GM18909 (cell line): ENCODE measurements at regions not wholly inside any gene's neighbourhood (a gene's known extent, or its start where the extent isn't known, plus 50 kb on each side); places are given as distances from the start of the nearest gene placed in this dataset.
"Not testable (repeated sequence)": the region's sequence is repeated elsewhere in the genome, so short reads cannot be mapped to it uniquely, and the experiment has no call there.

ENCODE experiments used
- ATAC-seq: cut with Tn5 transposase; IDR thresholded peaks from one replicate; pipeline ENCODE4 v1.9.1; 2021; ENCODE audit warnings: mild to moderate bottlenecking; ENCODE audit not compliant: unreplicated experiment, poor library complexity

DNA sequence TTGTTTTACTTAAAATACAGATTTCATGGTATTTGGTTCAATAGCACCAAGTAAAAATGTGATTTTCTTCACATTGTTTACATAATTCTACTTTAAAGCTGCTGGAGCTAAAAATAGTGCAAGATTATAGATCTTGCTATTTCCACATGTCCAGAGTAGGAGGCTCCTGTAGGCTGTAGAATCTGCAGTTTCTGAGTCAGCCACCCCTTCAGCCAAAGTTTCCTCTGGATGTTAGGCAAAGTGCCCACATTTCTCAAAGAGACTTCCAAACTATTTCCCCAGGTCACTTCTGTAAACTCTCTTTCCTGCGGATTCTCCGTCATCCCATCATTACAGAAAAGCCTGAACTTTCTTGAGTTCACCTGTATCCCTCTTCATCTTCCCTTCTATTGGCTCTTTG lies 342.5 kb upstream of the FSTL5 start:
- ATAC-seq: no peak

DNA sequence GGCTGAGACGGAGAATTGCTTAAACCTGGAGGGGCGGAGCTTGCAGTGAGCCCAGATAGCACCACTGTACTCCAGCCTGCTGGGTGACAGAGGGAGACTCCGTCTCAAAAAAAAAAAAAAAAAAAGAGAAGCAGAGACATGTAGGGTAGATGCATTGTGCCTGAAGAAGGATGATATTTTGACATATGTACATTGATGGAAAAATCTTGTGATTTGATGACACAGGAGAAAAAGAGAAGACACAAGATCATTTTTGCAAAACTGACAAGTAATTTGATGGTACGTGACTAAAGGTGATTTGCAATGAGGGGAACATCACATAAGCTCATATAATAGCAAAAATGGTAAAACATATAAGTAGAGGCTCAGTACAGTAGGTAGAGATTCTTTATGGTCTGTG lies 340.1 kb upstream of the FSTL5 start:
- ATAC-seq: no peak

DNA sequence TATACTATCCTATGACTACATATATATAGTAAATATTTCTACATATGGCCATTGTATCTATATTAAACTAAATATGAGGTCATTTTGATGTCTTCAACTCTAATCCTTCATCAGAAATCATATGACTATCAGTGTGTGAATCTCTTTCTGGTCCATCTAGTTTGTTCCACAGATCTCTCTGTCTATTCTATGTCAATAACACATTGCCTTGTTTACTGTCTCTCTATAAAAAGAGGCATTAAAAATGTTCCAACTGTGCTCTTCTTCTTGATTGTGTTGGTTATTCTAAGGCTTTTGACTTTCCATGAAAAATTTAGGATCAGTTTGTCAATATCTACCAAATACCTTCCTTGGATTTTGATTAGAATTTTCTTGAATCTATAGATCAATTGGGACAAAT lies 338.3 kb upstream of the FSTL5 start:
- no peak for ATAC-seq

DNA sequence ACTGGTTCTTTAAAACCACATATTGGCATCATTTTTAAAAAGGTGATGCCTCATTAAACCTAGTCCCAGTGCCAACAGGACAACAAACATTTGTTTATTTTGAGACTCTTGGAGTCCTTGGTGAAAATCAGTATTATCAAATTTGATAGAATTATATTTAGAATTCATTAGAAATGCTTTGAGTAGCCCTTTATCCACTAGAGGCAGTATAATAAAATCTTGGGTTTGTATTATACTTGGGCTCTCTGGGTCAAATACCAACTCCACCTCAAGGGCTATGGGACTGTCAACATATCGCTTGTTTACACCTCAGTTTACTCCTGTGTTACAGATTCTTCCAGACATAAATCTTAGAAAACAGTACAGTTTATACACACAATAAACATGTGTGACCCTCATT lies 335.7 kb upstream of the FSTL5 start:
- ATAC-seq: peak; percentile 54

DNA sequence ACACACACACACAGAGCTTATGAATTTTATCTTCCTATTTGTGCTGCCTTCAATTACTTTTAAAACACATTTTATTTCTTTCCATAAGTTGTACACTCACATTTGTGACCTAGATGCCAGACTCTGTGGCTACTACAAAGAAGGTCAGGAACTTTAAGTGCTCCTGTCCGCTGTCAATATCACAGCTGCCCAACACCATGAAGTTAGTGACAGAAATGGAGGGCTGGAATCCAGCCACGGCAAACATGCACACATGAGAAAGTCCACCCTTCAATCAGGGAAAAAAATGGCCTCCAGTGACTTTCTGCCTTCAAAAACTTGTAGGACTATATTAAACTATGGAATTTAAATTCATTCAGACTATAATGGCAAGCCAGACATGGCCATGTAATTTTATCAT lies 334.4 kb upstream of the FSTL5 start:
- no peak for ATAC-seq

DNA sequence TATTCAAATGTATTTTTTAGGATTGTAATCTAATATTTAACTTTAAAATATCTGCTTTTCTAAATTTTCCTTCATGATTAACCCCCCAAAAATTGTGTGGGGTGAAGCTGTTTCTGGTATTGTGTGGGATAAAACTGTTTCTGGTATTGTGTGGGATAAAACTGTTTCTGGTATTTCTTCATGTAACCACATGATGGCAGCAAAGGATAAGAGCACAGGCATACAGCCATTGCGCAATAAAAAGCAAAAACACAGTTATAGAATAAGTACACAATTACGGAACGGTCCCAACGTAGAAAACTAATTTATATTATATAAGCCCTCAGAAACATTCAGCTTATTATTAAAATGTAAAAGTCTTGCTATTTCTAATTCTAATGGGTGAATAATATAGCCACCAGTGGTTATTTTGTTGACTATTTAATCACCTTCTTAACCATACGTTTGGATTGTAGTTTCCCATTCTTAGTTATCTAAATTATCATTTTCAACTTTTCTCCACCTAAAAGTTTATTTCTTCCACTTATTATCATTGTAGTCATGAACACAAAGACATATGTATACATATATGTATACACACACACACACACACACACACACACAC lies 333.9 kb upstream of the FSTL5 start:
- ATAC-seq: peak; percentile 83

DNA sequence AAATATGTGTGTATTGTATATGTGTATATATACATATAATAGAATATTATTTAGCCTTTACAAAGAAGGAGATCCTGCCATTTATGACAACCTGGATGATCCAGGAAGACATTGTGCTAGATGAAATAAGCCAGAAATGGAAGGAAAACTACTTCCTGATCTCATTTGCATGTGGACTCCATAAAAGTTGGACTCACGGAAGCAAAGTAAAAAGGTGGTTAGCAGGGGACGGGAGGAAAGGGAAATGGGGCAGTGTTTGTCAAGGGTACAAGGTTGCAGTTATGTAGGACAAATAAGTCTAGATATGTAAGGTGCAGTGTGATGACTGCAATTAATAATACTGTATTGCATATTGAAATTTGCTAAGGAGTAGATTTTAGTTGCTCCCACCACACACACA lies 331.1 kb upstream of the FSTL5 start:
- ATAC-seq: no peak

DNA sequence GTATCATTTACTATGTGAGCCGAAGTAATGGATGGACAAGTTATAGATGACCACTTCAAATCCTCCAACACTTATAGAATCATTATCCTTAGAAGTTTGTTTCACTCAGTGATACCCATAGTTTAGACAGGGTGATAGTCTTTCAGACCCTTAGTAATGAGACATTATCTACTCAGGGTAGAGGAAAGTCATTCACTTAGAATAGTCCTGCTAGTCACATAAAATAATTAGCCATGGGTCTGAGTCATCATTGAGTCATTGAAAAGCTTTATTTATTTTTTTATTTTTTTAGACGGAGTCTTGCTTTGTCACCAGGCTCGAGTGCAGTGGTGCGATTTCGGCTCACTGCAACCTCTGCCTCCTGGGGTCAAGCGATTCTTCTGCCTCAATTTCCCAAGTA lies 321.7 kb upstream of the FSTL5 start:
- ATAC-seq: no peak

DNA sequence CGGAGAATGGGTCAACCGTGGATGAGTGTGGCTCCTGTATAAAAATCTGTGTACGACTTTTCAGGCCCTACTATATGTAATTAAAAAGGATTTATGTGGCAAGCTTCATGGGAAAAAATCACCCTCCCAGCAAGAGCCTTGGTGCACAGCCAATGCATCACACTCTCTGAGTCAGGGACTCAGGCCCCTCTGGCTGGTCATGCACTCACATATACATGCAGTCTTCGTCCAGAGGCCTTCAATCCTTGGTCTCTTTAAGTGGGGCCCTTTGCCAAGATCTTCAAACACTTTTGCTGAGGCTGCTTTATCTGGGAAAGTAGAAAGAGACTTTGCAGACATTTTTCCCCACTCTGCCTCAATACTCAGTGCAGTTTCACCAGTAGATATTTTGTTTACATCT lies 311.4 kb upstream of the FSTL5 start:
- ATAC-seq: no peak

DNA sequence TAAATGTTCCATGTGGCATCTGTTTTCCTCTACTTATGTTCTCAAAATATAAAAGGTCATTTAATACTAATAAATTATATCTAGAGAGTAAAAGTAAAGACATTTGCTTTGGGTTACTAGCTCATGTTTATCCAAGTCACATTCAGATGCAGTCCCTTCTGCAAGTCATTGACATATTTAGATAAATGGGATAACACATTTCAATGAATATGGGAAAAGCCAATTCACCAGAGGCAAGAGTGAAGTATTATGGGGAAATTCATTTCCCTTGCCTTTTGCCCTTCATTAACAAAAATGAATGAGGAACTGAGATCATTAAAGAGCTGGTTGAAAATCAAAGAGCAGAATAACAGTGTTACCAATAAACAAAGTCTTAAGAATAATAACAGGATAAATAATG lies 306.2 kb upstream of the FSTL5 start:
- ATAC-seq: no peak

DNA sequence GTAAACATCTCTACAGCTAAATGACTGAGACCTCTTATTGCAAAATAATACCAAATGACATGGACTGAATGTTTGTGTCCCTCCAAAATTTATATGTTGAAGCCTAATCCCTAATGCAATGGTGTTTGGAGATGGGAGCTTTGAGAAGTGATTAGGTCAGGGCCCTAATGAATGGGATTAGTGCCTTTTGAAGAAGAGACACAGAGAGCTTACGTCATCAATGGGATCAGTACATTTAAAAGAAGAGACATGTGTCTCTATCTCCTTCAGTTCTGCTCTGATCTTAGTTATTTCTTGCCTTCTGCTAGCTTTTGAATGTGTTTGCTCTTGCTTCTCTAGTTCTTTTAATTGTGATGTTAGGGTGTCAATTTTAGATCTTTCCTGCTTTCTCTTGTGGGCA lies 301.6 kb upstream of the FSTL5 start:
- not testable (repeated sequence) for ATAC-seq

DNA sequence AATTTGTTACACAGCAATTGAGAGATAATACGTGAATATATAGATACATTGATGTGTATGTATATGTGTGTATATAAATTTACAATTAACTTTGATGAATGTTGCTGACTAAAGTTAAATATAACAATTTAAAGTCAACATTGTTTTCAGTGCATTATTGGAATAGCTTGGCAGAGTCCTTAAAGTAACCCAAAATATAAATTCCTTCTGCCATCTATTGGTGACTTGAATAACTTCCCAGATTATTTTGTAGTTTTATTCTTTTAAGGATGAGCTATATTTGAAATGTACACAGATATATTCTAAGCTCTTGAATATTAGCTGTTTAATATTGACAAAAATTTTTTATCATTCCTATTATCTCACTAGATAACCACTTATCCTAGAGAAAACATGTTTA lies 298.2 kb upstream of the FSTL5 start:
- ATAC-seq: no peak

DNA sequence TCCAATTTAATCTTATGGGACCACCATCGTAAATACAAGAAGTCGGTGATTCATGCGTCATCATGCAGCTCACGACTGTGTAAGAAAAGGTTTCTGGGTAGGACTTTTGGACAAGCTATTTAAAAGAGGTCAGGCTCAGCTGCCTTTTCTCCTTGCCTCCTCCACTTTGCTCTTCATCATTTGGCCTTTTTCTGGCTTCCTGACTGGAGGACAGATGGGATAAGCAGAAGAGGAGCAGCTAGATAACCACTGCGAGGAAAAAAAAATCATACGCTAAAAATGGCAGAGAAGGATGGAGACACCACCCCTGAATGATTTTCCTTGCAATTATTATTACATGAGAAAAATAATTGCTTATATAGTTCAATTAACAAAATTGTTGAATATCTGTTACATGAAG lies 294.3 kb upstream of the FSTL5 start:
- no peak for ATAC-seq

DNA sequence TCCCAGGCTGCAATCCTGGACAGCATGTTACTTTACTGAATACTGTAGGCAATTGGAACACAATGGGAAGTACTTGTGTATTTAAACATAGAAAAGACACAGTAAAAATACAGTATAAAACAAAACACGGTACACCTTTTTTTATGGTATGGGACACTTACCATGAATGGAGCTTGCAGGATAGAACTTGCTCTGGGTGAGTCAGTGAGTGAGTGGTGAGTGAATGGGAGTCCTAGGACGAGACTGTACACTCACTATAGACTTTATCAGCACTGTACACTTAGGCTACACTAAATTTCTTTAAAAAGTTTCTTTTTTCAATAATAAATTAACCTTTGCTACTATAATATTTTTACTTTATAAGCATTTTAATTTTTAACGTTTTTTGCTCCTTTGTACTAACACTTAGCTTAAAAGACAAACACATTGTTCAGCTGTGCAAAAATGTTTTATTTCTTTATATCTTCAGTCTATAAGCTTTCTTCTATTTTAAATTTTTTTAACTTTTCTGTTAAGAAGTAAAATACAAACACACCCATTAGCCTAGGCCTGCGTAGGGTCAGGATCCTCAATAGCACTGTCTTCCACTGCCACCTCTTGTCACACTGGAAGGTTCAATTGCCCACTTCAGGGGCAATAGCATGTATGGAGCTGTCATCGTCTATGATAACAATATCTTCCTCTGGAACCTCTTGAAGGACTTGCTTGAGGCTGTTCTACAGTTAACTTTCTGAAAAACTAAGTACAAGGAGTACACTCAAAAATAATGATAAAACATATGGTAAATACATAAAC lies 293.5 kb upstream of the FSTL5 start:
- no peak for ATAC-seq

DNA sequence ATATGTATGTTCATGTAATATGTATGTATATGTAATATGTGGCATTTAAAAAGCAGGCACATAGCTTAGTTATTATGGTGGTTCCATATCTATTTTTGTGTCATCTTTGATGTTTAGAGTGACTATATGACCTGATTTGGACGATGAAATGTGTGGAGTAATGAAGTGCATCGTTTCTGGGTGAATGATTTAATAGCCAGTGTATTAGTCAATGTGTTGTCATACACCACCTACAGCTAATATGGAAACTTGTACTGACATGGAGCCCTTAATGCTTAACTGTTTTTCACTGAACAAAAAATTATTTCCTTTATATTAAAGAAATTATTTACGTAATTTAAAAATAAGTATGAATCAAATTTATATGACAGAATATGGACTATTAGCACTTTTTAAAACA lies 292.3 kb upstream of the FSTL5 start:
- ATAC-seq: no peak

DNA sequence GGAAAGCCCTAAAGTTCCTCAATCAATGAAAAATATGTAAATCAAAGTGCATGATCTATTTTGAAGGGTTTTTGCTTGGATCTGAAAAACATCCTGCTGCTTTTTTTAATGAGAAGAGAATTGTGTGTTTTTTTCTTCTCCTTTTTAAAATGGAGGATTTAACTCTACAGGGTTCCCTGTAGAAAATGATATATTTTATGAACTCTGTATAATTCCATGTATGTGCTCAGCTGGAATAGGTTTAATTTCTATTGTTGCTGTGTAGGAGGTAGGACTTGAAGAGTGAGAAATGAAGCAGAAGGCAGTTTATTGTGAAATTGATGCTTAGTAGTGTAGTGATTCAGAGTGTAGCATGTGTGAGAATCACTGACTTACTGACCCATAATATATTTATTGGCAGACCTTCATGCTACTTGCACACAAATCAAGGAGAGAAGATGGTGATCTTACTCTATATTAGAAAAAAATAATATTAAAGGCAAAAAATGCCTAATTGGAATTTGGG lies 286.8 kb upstream of the FSTL5 start:
- no peak for ATAC-seq

DNA sequence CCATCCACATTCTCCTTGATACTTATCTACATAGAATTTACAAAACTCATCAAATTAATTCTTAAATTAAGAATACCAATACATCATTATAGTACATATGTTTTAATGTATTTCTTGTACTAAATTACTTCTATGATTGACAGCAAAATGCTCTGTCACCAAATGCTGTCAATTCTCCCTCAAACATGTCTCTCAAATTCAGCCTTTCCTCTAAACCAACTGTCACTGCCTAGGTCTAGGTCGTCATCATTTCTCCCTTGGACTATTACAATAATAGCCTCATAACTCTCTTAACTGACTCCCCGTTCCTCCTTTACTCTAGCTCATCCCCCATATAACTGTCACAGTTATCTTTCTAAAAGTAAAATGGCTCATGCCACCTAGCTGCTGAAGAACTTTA lies 279.7 kb upstream of the FSTL5 start:
- ATAC-seq: no peak

DNA sequence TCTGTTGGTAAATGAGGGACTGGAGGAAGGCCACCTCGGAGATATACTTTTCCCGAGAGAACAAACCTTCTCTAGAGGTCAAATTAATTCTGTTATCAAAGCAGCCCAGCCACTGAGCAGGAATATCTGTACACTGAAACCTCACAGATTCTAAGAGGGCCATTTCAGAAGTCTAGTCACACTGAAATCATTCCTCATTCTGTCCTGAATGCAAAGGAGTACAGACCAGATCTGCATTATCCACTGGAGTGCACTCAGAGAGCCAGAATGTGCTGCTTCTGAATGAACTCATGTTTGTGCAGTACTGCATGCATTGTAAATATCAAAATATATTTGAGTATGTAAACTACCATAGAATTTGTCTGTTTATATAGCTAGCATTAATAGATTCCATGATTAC lies 278.3 kb upstream of the FSTL5 start:
- ATAC-seq: no peak

DNA sequence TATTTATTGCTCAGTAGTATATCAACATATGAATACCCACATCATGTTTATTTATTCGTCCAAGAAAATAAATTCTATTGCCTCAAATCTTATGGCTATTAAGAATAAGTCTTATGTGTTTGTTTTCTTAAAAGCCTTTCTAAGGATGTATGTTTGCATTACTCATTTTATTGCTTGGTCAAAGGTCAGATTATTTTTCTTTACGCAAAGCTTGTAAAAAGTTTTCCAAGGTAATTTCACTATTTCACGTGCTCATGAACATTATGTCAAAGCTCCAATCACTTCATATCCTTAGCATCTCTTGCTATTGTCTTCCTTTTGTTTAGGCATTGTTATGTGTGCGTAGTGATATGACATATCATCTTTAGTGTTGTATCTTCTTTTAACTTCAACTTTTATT lies 258.5 kb upstream of the FSTL5 start:
- ATAC-seq: no peak

DNA sequence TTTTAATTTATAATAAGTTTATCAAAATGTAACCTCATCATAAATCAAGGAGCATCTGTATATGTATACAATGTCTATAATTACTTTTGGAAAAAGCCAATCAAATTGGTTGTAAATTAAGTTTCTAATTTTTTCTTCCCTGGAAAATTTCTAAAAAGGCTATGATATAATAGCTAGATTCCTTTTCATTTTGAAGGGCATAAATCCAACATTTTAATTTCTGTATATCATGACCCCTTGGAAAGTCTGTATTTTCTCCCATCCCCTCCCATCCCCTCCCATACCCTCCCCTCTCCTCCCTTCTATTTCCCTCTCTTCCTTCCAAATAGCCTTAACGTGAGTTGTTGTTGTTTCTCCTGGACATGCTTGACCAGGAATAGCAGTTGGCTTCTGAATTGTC lies 247.1 kb upstream of the FSTL5 start:
- ATAC-seq: no peak

DNA sequence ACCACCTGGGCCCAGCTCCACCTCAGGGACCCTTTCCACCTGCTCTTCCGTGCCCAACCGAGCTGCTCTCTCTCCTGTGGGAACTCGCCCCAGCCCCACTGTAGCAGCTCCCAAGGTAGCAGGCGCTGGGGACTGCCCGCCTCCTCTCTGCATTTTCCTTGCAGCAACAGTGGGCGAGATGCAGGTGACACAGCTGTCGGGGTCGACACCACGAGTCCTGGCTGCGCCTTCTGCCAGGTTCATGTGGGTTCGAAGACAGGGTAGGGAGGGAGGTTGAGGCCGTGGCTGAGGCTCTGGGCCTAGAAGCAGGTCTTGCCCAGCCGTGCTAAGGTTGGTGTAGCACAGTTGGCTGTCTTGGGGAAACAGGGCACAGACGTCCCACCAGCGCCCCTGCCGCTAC lies 245.2 kb upstream of the FSTL5 start:
- ATAC-seq: no peak

DNA sequence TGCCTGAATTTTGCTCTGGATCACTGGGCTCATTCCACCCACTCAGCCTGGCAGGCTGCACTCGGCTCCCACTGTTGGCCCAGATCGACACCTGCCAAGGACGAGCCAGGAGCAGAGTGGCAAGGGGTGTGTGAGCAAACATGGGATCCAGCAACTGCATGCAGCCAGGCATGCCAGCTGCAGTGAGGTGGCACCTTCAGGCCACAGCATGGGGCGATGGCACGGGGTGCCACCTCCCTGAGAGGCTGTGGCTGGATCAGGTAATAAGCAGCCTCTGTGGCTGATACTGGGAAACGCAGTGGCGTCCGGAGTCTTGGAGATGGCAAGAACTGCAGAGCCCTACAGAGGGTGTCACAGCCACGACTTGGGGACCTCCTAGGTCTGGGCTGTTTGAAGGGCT lies 244.5 kb upstream of the FSTL5 start:
- ATAC-seq: no peak
